Activated CD4-positive, alpha-beta memory T cell treated with anti-CD3 and anti-CD28 coated beads, Interleukin-2, amount 10 ng/mL, durations not matched to agents 7 days and 5 days (primary cell): ENCODE measurements at regions not wholly inside any gene's neighbourhood (a gene's known extent, or its start where the extent isn't known, plus 50 kb on each side); places are given as distances from the start of the nearest gene placed in this dataset.
"Not testable (repeated sequence)": the region's sequence is repeated elsewhere in the genome, so short reads cannot be mapped to it uniquely, and the experiment has no call there.

Experiments
- CTCF ChIA-PET: fragments of 350-600 bp; sonication (Branson Sonifier 250); formaldehyde crosslinking; loops from one replicate; lab custom pipeline; 2021; ENCODE audit warnings: antibody characterized with exemption, inconsistent platforms; lab: Charles Lee
- POLR2A ChIA-PET: fragments of 350-600 bp; sonication (Branson Sonifier 250); formaldehyde crosslinking; loops from one replicate; lab custom pipeline; 2021; ENCODE audit warnings: antibody characterized with exemption; lab: Charles Lee
- DNase-seq: peaks from one replicate; pipeline ENCODE4 v3.0.0-alpha.2; 2020
- H3K27ac Mint-ChIP-seq: one replicate; pipeline ENCODE4 v1.8.0; 2021; ENCODE audit warnings: mild to moderate bottlenecking, mixed read lengths
- H3K27me3 Mint-ChIP-seq: one replicate; pipeline ENCODE4 v1.8.0; 2021; ENCODE audit warnings: mixed read lengths
- H3K36me3 Mint-ChIP-seq: one replicate; pipeline ENCODE4 v1.8.0; 2021; ENCODE audit warnings: low read depth, mixed read lengths
- H3K4me1 Mint-ChIP-seq: one replicate; pipeline ENCODE4 v1.8.0; 2021; ENCODE audit warnings: mixed read lengths
- H3K4me3 Mint-ChIP-seq: one replicate; pipeline ENCODE4 v1.8.0; 2021; ENCODE audit warnings: mild to moderate bottlenecking, mixed read lengths
- H3K9me3 Mint-ChIP-seq: one replicate; pipeline ENCODE4 v1.8.0; 2021; ENCODE audit warnings: mixed read lengths

GRCh38 chr10:9273126-9273833 is 1218.8 kb downstream of the GATA3 start:
- H3K4me3 Mint-ChIP-seq, CTCF ChIA-PET, H3K4me1 Mint-ChIP-seq, H3K9me3 Mint-ChIP-seq, DNase-seq, POLR2A ChIA-PET, H3K27ac Mint-ChIP-seq, H3K36me3 Mint-ChIP-seq: not testable (repeated sequence)
- H3K27me3 Mint-ChIP-seq: peaks cover 16% of the 10 kb centered on the region

- CTCF ChIA-PET: no interaction called here
- POLR2A ChIA-PET: no interaction called here
- no peaks in the 10 kb centered on the region for H3K9me3 Mint-ChIP-seq
- H3K4me1 Mint-ChIP-seq: peaks cover 3% of the 10 kb centered on the region
- no peak overlapping the region for H3K4me3 Mint-ChIP-seq
- no peak for DNase-seq
- peaks cover 11% of the 10 kb centered on the region for H3K27me3 Mint-ChIP-seq
- no peaks in the 10 kb centered on the region for H3K36me3 Mint-ChIP-seq
- H3K27ac Mint-ChIP-seq: no peak overlapping the region
Observed at GRCh38 chr10:9274206-9274755, 1219.8 kb downstream of the GATA3 start.

DNA sequence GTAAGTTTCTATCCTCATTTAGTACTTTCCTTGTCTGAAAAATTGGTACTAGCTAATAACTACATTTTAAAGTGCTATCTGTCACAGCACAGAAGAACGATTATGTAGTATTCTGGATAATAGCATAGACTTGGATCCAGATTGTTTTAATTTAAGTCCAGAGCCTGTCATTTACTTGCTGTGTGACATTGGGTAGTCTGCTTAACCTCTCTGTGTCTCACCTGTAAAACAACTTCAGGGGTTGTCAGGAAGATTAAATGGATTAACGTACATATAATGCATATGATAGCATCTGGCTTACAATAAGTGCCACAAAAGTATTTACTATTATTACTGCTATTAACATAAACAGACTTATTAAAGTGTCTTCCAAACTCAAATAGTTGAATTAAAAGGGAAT is 1221.4 kb downstream of the GATA3 start:
- no peak overlapping the region for H3K4me3 Mint-ChIP-seq
- DNase-seq: no peak

GRCh38 chr10:9285690-9286089 is 1231.2 kb downstream of the GATA3 start:
- H3K27me3 Mint-ChIP-seq: no peaks in the 10 kb centered on the region
- CTCF ChIA-PET: no interaction called here
- no peak overlapping the region for H3K27ac Mint-ChIP-seq
- H3K4me3 Mint-ChIP-seq: no peak overlapping the region
- no peak for DNase-seq
- H3K36me3 Mint-ChIP-seq: no peaks in the 10 kb centered on the region
- POLR2A ChIA-PET: no interaction called here
- H3K9me3 Mint-ChIP-seq: peaks cover 2% of the 10 kb centered on the region
- peaks cover 4% of the 10 kb centered on the region for H3K4me1 Mint-ChIP-seq

More for the DNA sequence above, 1221.4 kb downstream of the GATA3 start:
- peaks cover 4% of the 10 kb centered on the region for H3K4me1 Mint-ChIP-seq
- no peaks in the 10 kb centered on the region for H3K36me3 Mint-ChIP-seq
- no peaks in the 10 kb centered on the region for H3K9me3 Mint-ChIP-seq
- CTCF ChIA-PET: no interaction called here
- POLR2A ChIA-PET: no interaction called here
- no peak overlapping the region for H3K27ac Mint-ChIP-seq
- H3K27me3 Mint-ChIP-seq: peaks cover 6% of the 10 kb centered on the region

DNA sequence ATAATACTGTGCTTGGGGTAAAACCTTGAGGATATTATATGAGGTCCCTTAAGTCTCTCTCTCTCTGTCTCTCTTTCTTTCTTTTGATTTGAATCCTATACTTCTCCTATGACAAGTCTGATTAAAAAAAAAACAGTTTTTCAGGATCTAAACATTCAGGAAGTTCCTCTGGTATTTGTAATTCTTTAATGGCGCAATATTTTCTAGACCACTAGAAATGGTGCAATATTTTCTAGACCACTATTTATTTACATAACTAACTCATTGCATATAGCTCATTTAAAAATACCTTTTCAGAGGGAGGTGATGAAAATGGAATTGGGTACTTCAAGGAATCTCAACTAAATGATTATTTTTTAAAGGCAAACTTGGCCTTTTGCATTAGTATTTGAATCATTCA is 1235.3 kb downstream of the GATA3 start:
- H3K27me3 Mint-ChIP-seq: no peaks in the 10 kb centered on the region
- H3K4me3 Mint-ChIP-seq: no peak overlapping the region
- CTCF ChIA-PET: no interaction called here
- DNase-seq: no peak
- H3K9me3 Mint-ChIP-seq: peaks cover 2% of the 10 kb centered on the region
- POLR2A ChIA-PET: no interaction called here
- H3K27ac Mint-ChIP-seq: no peak overlapping the region
- no peaks in the 10 kb centered on the region for H3K36me3 Mint-ChIP-seq
- H3K4me1 Mint-ChIP-seq: peaks cover 10% of the 10 kb centered on the region

GRCh38 chr10:9291081-9291480 is 1236.6 kb downstream of the GATA3 start:
- Mint-ChIP-seq H3K9me3 (peaks cover 2% of the 10 kb centered on the region), H3K4me1 (peaks cover 18% of the 10 kb centered on the region), H3K27ac (no peak overlapping the region), H3K4me3 (no peak overlapping the region), H3K36me3 (no peaks in the 10 kb centered on the region), H3K27me3 (no peaks in the 10 kb centered on the region)
- POLR2A ChIA-PET: no interaction called here
- CTCF ChIA-PET: interaction anchor here (1.0 kb wide), 1 partner anchor 1766 kb away, joined by 4 read pairs; no protein-coding TSS in a partner anchor
- DNase-seq: no peak

DNA sequence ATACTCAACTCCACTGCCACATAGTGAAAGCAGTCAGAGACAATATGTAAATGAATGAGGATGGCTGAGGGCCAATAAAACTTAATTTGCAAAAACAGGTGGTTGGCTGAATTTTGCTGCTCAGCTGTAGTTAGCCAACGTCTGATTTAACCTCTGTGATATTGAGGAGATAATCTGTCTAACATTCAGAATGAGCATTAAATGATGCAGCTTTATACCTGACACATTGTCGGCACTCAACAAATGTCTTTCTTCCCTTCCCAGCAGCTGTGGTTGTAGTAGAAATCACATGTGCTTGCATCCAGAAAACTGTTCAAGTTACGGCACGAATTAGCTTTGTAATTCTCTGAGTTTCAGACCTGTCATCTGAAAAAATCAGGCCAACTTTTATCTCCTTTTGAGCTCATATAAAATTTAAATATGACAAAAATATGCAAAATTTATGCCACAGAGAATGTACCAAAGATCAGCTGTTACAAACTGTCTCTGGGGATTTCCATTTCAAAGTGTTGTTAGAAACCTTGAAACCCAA is 1239.7 kb downstream of the GATA3 start:
- H3K4me3 Mint-ChIP-seq: no peak overlapping the region
- H3K9me3 Mint-ChIP-seq: no peaks in the 10 kb centered on the region
- POLR2A ChIA-PET: no interaction called here
- H3K27ac Mint-ChIP-seq: peak overlapping the region; percentile 1
- H3K4me1 Mint-ChIP-seq: peaks cover 18% of the 10 kb centered on the region
- CTCF ChIA-PET: no interaction called here
- DNase-seq: no peak
- H3K36me3 Mint-ChIP-seq: no peaks in the 10 kb centered on the region
- H3K27me3 Mint-ChIP-seq: peaks cover 2% of the 10 kb centered on the region

- no peak for DNase-seq
- CTCF ChIA-PET: no interaction called here
Observed at GRCh38 chr10:9294865-9295264, 1240.4 kb downstream of the GATA3 start.

GRCh38 chr10:9296190-9296589 is 1241.7 kb downstream of the GATA3 start:
- H3K27ac Mint-ChIP-seq: no peak overlapping the region
- CTCF ChIA-PET: no interaction called here

More at GRCh38 chr10:9294865-9295264, 1240.4 kb downstream of the GATA3 start:
- POLR2A ChIA-PET: no interaction called here
- Mint-ChIP-seq H3K4me3 (no peak overlapping the region), H3K27me3 (peaks cover 2% of the 10 kb centered on the region), H3K4me1 (peaks cover 18% of the 10 kb centered on the region), H3K27ac (no peak overlapping the region), H3K36me3 (no peaks in the 10 kb centered on the region), H3K9me3 (no peaks in the 10 kb centered on the region)

DNA sequence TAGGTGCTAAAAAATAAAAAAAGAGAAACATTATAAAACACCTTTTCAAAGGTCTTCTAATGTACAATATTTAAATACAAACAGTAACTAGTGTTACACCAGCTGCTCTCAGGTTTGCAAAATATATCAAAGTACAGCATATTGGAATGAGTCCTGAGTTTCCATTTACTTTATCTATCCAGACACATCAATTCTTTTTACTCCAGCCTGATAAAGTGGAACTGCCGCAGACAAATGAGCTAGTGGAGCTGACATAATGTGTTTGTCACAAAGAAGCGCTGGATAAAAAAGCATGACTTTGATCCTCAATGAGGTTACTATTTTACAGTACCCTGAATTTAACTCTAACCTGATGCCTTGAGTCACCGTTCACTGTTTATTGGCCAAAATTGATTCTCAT is 1243.1 kb downstream of the GATA3 start:
- Mint-ChIP-seq H3K27me3 (peaks cover 2% of the 10 kb centered on the region), H3K9me3 (no peaks in the 10 kb centered on the region), H3K27ac (no peak overlapping the region), H3K4me1 (peaks cover 18% of the 10 kb centered on the region), H3K36me3 (no peaks in the 10 kb centered on the region), H3K4me3 (no peak overlapping the region)
- POLR2A ChIA-PET: no interaction called here
- CTCF ChIA-PET: no interaction called here
- no peak for DNase-seq

More at GRCh38 chr10:9296190-9296589, 1241.7 kb downstream of the GATA3 start:
- POLR2A ChIA-PET: no interaction called here
- no peaks in the 10 kb centered on the region for H3K9me3 Mint-ChIP-seq
- no peak for DNase-seq
- H3K27me3 Mint-ChIP-seq: peaks cover 2% of the 10 kb centered on the region
- H3K4me1 Mint-ChIP-seq: peaks cover 18% of the 10 kb centered on the region
- no peaks in the 10 kb centered on the region for H3K36me3 Mint-ChIP-seq
- H3K4me3 Mint-ChIP-seq: no peak overlapping the region

DNA sequence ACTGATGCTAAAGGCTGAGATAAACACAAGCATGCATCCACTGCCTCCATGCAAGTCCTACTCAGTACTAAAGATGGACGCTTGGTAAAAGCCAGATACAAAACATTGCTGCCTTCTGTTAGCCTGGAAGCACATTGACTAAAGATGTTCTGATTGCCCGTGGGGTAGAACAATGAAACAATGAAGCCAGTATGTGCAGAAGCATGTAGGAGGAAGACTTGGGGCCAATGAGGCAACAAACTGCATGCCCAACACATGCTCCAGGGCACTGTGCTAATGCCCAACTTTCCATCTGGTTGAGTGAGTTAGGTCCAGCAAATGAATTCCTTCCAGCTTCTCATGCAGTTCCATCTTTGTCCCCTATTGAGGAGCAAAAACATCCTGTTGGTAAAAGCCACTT is 1245.5 kb downstream of the GATA3 start:
- Mint-ChIP-seq H3K27ac (no peak overlapping the region), H3K4me1 (peaks cover 7% of the 10 kb centered on the region), H3K4me3 (no peak overlapping the region), H3K9me3 (no peaks in the 10 kb centered on the region), H3K36me3 (no peaks in the 10 kb centered on the region), H3K27me3 (peaks cover 5% of the 10 kb centered on the region)
- POLR2A ChIA-PET: no interaction called here
- CTCF ChIA-PET: interaction anchor here (0.7 kb wide), 1 partner anchor 1409 kb away, joined by 3 read pairs; no protein-coding TSS in a partner anchor
- DNase-seq: no peak

GRCh38 chr10:9301148-9301547 is 1246.7 kb downstream of the GATA3 start:
- CTCF ChIA-PET: no interaction called here
- no peak overlapping the region for H3K4me3 Mint-ChIP-seq

GRCh38 chr10:9301554-9301953 is 1247.1 kb downstream of the GATA3 start:
- H3K27me3 Mint-ChIP-seq: peaks cover 12% of the 10 kb centered on the region
- ChIA-PET POLR2A (no interaction called here), CTCF (no interaction called here)
- no peak overlapping the region for H3K27ac Mint-ChIP-seq
- no peaks in the 10 kb centered on the region for H3K4me1 Mint-ChIP-seq
- no peaks in the 10 kb centered on the region for H3K9me3 Mint-ChIP-seq
- no peaks in the 10 kb centered on the region for H3K36me3 Mint-ChIP-seq
- DNase-seq: no peak
- no peak overlapping the region for H3K4me3 Mint-ChIP-seq

More at GRCh38 chr10:9301148-9301547, 1246.7 kb downstream of the GATA3 start:
- POLR2A ChIA-PET: no interaction called here
- Mint-ChIP-seq H3K27ac (no peak overlapping the region), H3K4me1 (no peaks in the 10 kb centered on the region), H3K27me3 (peaks cover 10% of the 10 kb centered on the region), H3K9me3 (no peaks in the 10 kb centered on the region), H3K36me3 (no peaks in the 10 kb centered on the region)
- no peak for DNase-seq
